HFFc6 (cell line): ENCODE measurements at regions not wholly inside any gene's neighbourhood (a gene's known extent, or its start where the extent isn't known, plus 50 kb on each side); places are given as distances from the start of the nearest gene placed in this dataset.

Source experiments
- DNase-seq: peaks from one replicate; pipeline ENCODE4 v3.0.0-alpha.2; 2018
- H3K27ac Mint-ChIP-seq: 2 replicates; pipeline ENCODE4 v1.8.0; 2020; ENCODE audit warnings: mild to moderate bottlenecking, mixed read lengths
- H3K27me3 Mint-ChIP-seq: 2 replicates; pipeline ENCODE4 v1.8.0; 2021; ENCODE audit warnings: mild to moderate bottlenecking, moderate library complexity, mixed read lengths; ENCODE audit not compliant: insufficient read depth
- H3K36me3 Mint-ChIP-seq: 2 replicates; pipeline ENCODE4 v1.8.0; 2021; ENCODE audit warnings: low read depth, mixed read lengths
- H3K4me1 Mint-ChIP-seq: 2 replicates; pipeline ENCODE4 v1.8.0; 2020; ENCODE audit warnings: low read depth, mixed read lengths
- H3K4me3 Mint-ChIP-seq: 2 replicates; pipeline ENCODE4 v1.8.0; 2020; ENCODE audit warnings: mild to moderate bottlenecking, moderate library complexity, mixed read lengths
- H3K9me3 Mint-ChIP-seq: 2 replicates; pipeline ENCODE4 v1.8.0; 2020; ENCODE audit warnings: mild to moderate bottlenecking, mixed read lengths
- CTCF ChIP-seq: fragments of 200-600 bp; sonication (generic); IDR thresholded peaks from 2 replicates; pipeline ENCODE4 v1.5.0; 2021; ENCODE audit warnings: antibody characterized with exemption, mild to moderate bottlenecking

- no peak for DNase-seq
- Mint-ChIP-seq H3K27ac (no peak overlapping the region), H3K4me3 (no peak overlapping the region), H3K4me1 (no peaks in the 10 kb centered on the region), H3K9me3 (no peaks in the 10 kb centered on the region), H3K36me3 (no peaks in the 10 kb centered on the region), H3K27me3 (no peaks in the 10 kb centered on the region)
- no peak for TF ChIP-seq CTCF
These were observed 162.6 kb downstream of the RTL3 start for GRCh38 chrX:78496483-78496882.

- Mint-ChIP-seq H3K4me3 (no peak overlapping the region), H3K4me1 (no peaks in the 10 kb centered on the region), H3K36me3 (no peaks in the 10 kb centered on the region)
These were observed 165.8 kb upstream of the CYSLTR1 start for GRCh38 chrX:78493180-78493579.

GRCh38 chrX:78476701-78477100 lies 149.3 kb upstream of the CYSLTR1 start:
- Mint-ChIP-seq H3K4me3 (no peak overlapping the region), H3K9me3 (peaks cover 4% of the 10 kb centered on the region; the same call in 1 of the 2 replicates), H3K4me1 (no peaks in the 10 kb centered on the region), H3K36me3 (no peaks in the 10 kb centered on the region), H3K27me3 (no peaks in the 10 kb centered on the region; the same call in 1 of the 2 replicates), H3K27ac (no peak overlapping the region)
- no peak for DNase-seq
- no peak for TF ChIP-seq CTCF

More at GRCh38 chrX:78493180-78493579, 165.8 kb upstream of the CYSLTR1 start:
- no peak for TF ChIP-seq CTCF
- Mint-ChIP-seq H3K27me3 (no peaks in the 10 kb centered on the region), H3K27ac (no peak overlapping the region), H3K9me3 (no peaks in the 10 kb centered on the region)
- DNase-seq: no peak

GRCh38 chrX:78456909-78457308 lies 129.5 kb upstream of the CYSLTR1 start:
- H3K4me1 Mint-ChIP-seq: no peaks in the 10 kb centered on the region
- no peak overlapping the region for H3K4me3 Mint-ChIP-seq
- H3K36me3 Mint-ChIP-seq: no peaks in the 10 kb centered on the region
- H3K27me3 Mint-ChIP-seq: no peaks in the 10 kb centered on the region
- H3K27ac Mint-ChIP-seq: no peak overlapping the region
- DNase-seq: no peak
- H3K9me3 Mint-ChIP-seq: peaks cover 6% of the 10 kb centered on the region
- no peak for TF ChIP-seq CTCF

- no peak overlapping the region for H3K4me3 Mint-ChIP-seq
- no peak for DNase-seq
- H3K4me1 Mint-ChIP-seq: no peaks in the 10 kb centered on the region
- peaks cover 2% of the 10 kb centered on the region for H3K9me3 Mint-ChIP-seq
- no peaks in the 10 kb centered on the region for H3K36me3 Mint-ChIP-seq
- TF ChIP-seq CTCF: no peak
- H3K27me3 Mint-ChIP-seq: no peaks in the 10 kb centered on the region
- no peak overlapping the region for H3K27ac Mint-ChIP-seq
These were observed 128.5 kb upstream of the CYSLTR1 start for GRCh38 chrX:78455901-78456300.

GRCh38 chrX:78452356-78452755 lies 124.9 kb upstream of the CYSLTR1 start:
- Mint-ChIP-seq H3K9me3 (no peaks in the 10 kb centered on the region; the same call in 1 of the 2 replicates), H3K27ac (no peak overlapping the region), H3K27me3 (no peaks in the 10 kb centered on the region), H3K4me1 (no peaks in the 10 kb centered on the region), H3K4me3 (no peak overlapping the region), H3K36me3 (no peaks in the 10 kb centered on the region)
- no peak for TF ChIP-seq CTCF
- DNase-seq: no peak
